Epithelial cell of proximal tubule (primary cell): ENCODE measurements at regions not wholly inside any gene's neighbourhood (a gene's known extent, or its start where the extent isn't known, plus 50 kb on each side); places are given as distances from the start of the nearest gene placed in this dataset.

Experiments used
- DNase-seq: peaks from one replicate; pipeline ENCODE4 v3.0.0-alpha.2; 2011; ENCODE audit warnings: low read depth
- H3K4me3 ChIP-seq: 2 replicates; pipeline ENCODE4 v1.5.1; 2011; ENCODE audit warnings: low read depth, mild to moderate bottlenecking, low read length
- CTCF ChIP-seq: conservative IDR thresholded peaks from 2 replicates; pipeline ENCODE4 v1.5.1; 2012; ENCODE audit warnings: low read depth, mild to moderate bottlenecking, low read length

- H3K4me3 ChIP-seq, result no peak overlapping the region
- DNase-seq, result no peak
- no peak for TF ChIP-seq CTCF
These were observed 545.3 kb downstream of the GBE1 start for GRCh38 chr3:81216192-81216591.

DNA sequence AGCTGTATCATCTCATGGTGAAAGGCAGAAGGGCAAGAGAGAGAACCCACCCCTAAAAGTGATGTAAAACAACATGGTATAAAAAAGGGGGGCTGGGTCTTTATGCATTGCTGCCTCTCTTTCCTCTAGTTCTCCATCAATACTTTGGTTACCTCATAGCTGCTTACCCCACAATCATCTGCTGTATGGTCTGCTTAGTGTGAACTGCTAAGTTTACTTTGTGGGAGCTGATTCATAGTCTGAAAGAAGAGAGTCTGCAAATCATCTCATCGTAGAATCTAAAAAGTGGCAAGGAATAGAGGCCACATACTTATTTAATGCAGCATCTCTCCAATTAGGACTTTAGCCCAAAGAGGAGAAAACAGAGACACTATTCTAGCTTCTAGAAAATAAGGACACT is 546.8 kb downstream of the GBE1 start:
- no peak overlapping the region for H3K4me3 ChIP-seq
- no peak for TF ChIP-seq CTCF
- no peak for DNase-seq

DNA sequence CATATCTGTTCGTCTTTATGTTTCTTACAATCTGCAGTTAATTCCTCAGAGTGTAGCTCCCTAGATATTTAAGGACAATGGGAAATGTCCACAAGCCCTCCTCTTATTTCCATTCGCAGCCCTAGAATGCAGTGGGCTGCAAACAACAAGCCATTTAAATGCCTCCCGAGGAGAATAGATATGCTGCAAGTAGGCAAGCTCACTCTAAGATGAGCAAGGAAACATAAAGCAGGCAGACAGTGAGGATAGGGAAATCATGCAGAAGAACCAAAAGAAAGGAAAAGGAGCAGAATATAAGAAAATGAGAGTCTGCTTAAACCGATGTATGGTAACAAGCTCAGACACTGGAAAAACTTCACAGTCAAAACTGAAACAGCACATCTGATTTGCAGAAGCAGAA is 561.9 kb downstream of the GBE1 start:
- TF ChIP-seq CTCF, result no peak
- no peak overlapping the region for H3K4me3 ChIP-seq
- DNase-seq, result no peak

- H3K4me3 ChIP-seq, result no peak overlapping the region
These were observed 562.7 kb downstream of the GBE1 start for GRCh38 chr3:81198756-81199155.

GRCh38 chr3:81198216-81198615 is 563.2 kb downstream of the GBE1 start:
- TF ChIP-seq CTCF, result no peak
- H3K4me3 ChIP-seq, result no peak overlapping the region
- no peak for DNase-seq

More at GRCh38 chr3:81198756-81199155, 562.7 kb downstream of the GBE1 start:
- no peak for DNase-seq
- TF ChIP-seq CTCF, result no peak

DNA sequence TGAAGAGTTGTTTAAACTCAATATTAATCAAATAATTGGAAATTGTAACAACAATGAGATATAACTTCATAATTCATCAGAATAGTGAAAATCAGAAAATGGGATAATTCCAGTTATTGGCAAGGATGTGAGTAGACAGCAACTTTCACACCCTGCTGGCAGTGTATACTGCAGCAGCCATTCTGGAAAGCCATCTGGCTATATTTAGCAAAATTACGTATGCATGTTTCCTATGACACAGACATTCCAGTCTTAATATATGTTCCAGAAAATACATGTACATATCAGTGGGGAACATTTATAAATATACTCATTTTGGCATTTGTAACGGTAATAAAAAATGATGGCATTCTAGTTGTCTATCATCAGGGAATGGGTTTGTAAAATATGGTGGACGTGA is 564.1 kb downstream of the GBE1 start:
- H3K4me3 ChIP-seq, result no peak overlapping the region
- no peak for DNase-seq
- TF ChIP-seq CTCF, result no peak

DNA sequence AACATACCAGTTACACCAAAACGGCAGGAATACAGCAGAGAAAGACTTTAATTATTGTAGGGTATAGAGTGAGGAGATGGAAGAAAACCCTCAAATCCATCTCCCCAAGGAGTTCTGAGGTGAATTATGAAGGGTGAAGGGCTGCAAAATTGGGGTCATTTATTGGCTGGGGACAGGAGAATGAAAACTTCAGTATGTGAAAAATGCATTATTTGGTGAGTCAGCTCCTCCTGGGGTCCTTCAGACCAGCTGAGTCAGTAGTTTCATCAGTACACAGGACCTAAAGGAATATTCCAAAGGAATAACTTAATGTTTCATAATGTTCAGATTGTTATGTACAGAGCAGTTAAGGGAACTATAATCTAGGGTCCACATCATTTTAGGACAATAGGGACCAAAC is 566.0 kb downstream of the GBE1 start:
- DNase-seq, result no peak

More for the DNA sequence above, 566.0 kb downstream of the GBE1 start:
- no peak for TF ChIP-seq CTCF
- H3K4me3 ChIP-seq, result no peak overlapping the region
